T1000 (cell line): ENCODE measurements at regions not wholly inside any gene's neighbourhood (a gene's known extent, or its start where the extent isn't known, plus 50 kb on each side); places are given as distances from the start of the nearest gene placed in this dataset.
A peak's percentile ranks its signal among the peaks of the same experiment; 100 is the strongest.

Experiments
- DNase-seq: peaks from one replicate; lab custom pipeline; 2025; ENCODE audit warnings: mixed read lengths; lab: John Stamatoyannopoulos, UW

- DNase-seq: peak; percentile 28
These were observed 218.2 kb downstream of the SH3BP4 start for GRCh38 chr2:235170016-235170415.

- peak; percentile 65 for DNase-seq
These were observed 219.0 kb downstream of the SH3BP4 start for GRCh38 chr2:235170536-235171521.

- DNase-seq: no peak
These were observed 219.8 kb downstream of the SH3BP4 start for GRCh38 chr2:235171550-235172031.

- no peak for DNase-seq
These were observed 228.8 kb downstream of the SH3BP4 start for GRCh38 chr2:235180642-235181041.

GRCh38 chr2:235183786-235184185 lies 232.0 kb downstream of the SH3BP4 start:
- no peak for DNase-seq

- no peak for DNase-seq
These were observed 236.0 kb downstream of the SH3BP4 start for GRCh38 chr2:235187806-235188205.

GRCh38 chr2:235191486-235191885 lies 239.7 kb downstream of the SH3BP4 start:
- no peak for DNase-seq

- no peak for DNase-seq
These were observed 240.2 kb downstream of the SH3BP4 start for GRCh38 chr2:235191978-235192377.

GRCh38 chr2:235194351-235194750 lies 242.5 kb downstream of the SH3BP4 start:
- no peak for DNase-seq

GRCh38 chr2:235194836-235195235 lies 243.0 kb downstream of the SH3BP4 start:
- no peak for DNase-seq

GRCh38 chr2:235195921-235196320 lies 244.1 kb downstream of the SH3BP4 start:
- no peak for DNase-seq

- DNase-seq: no peak
These were observed 247.3 kb downstream of the SH3BP4 start for GRCh38 chr2:235199128-235199527.

GRCh38 chr2:235200216-235200615 lies 248.4 kb downstream of the SH3BP4 start:
- no peak for DNase-seq

GRCh38 chr2:235201756-235202155 lies 249.9 kb downstream of the SH3BP4 start:
- no peak for DNase-seq

GRCh38 chr2:235204948-235205347 lies 253.1 kb downstream of the SH3BP4 start:
- no peak for DNase-seq

GRCh38 chr2:235206399-235206798 lies 254.6 kb downstream of the SH3BP4 start:
- no peak for DNase-seq

GRCh38 chr2:235206980-235207579 lies 255.3 kb downstream of the SH3BP4 start:
- DNase-seq: no peak

GRCh38 chr2:235211056-235211455 lies 259.2 kb downstream of the SH3BP4 start:
- DNase-seq: no peak

- no peak for DNase-seq
These were observed 260.8 kb downstream of the SH3BP4 start for GRCh38 chr2:235212501-235213158.

GRCh38 chr2:235215248-235215647 lies 263.4 kb downstream of the SH3BP4 start:
- DNase-seq: no peak

- no peak for DNase-seq
These were observed 265.1 kb downstream of the SH3BP4 start for GRCh38 chr2:235216901-235217300.

GRCh38 chr2:235217846-235218245 lies 266.0 kb downstream of the SH3BP4 start:
- no peak for DNase-seq
